ENCODE measurements at regions not wholly inside any gene's neighbourhood (a gene's known extent, or its start where the extent isn't known, plus 50 kb on each side); places are given as distances from the start of the nearest gene placed in this dataset.

DNA sequence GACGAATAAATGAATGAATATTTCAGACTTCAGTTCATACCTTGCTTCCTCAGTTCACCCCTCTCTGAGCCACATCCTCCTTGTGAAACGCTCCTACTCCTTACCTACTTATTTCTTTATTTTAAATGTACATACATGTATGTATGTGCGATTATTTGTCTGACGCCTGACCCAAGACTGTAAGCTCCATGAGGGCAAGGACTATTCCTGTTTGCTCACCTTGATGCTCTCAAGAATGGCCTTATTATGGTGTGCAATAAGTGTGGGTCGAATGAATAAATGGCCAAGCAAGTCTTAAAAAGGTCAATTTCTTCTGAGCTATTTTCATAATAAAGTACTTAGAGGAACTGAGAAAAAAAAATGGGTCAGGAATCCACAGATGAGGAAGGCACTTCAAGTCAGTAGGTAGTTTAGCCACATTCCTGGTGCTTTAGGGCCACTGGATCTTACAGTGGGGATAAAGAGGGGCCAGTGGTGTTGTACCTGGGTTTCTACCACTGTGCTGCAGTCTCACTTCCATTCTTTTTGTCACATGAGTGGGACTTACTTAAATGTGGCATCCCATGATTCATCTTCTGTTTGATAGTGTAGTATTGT, 74.7 kb downstream of the SDC1 start:
- no peak for DNase-seq

DNA sequence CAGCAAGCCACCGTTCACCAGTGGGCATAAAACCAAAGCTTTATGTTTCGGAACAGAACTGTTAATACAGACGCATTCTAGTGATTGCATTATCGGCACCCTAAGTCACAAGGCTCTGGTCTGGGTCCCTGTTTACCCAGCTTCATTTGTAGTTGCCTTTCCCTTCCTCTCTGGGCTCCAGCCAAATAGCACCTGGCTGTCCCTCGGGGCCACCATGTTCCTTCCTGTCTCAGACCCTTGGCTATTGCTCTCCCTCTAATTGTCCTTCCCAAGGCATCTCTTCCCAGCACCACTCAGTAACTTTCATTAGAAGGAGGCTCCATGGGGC, 75.3 kb downstream of the SDC1 start:
- no peak for DNase-seq

DNA sequence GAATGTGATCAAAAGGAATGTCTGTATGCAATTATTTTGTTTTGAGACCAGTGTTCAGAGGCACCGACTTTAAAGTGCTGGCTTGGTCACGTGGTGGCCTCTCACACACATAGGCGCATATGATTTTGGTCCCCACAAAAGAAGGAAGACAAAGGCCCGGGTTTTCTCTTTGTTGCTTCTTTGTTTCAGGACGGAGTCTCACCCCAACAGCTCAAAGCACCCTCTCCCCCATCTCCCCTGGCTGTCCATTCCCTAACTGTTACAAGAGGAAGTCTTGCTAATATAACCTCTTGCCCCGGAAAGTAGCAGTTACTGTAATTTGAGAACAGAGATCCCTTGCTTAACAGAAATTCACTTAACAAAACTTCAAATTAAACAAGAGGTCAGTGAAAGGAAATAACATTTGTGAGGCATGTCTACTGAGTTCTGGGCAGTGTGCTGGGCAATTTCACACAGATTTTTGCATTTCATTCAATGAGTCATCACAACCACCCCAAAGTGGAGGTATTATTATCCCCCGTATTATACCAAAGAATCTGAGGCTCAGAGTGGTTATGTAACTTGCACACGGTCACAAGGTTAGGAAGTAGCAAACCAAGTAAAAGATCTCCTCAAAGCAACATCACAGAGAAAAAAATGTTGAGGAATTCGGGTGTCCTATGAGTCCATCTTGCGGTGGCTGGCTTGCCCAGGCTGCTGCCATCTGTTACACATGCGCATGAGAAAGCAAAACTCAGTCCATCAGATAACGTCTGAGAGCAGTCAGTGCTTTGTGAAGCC, 75.8 kb downstream of the SDC1 start:
- DNase-seq = no peak

DNA sequence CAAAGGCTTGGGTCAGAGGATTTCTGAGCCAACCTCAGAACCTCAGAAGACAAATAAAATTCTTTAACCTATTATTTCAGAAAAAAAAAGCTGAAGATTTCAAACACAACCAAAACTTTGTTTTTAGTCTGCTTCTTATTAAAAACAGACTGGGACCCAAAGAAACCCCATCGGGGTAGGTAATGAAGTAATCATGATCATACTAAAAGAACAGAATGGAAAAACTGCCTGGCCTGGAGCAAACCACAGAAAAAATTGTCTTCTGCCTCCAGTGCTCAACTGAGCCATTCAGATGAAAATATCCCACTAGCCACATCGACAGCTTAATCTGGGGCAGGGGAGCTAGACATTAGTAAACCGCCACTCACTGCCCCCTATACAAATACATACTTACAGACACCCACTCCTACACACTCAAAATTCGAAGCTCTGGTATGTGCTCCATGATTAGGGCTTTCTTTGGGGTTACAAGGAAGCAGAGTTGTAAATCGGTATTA, 76.5 kb downstream of the SDC1 start:
- DNase-seq = no peak

DNA sequence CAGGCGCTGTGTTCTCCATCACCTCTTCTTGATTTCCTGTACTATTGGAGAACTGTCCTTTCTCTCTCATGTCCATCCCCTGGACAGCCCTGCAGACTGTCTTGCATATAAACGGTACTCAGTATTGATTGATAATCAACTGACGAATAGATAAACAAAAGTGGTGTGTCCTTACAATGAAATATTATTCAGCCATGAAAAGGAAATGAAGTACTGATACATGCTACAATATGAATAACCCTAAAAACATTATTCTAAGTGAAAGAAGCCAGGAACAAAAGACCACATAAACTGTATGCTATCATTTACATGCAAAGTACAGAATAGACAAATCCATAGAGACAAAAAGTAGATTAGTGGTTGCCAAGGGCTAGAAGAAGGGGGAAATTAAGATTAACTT, 77.6 kb downstream of the SDC1 start:
- no peak for DNase-seq

DNA sequence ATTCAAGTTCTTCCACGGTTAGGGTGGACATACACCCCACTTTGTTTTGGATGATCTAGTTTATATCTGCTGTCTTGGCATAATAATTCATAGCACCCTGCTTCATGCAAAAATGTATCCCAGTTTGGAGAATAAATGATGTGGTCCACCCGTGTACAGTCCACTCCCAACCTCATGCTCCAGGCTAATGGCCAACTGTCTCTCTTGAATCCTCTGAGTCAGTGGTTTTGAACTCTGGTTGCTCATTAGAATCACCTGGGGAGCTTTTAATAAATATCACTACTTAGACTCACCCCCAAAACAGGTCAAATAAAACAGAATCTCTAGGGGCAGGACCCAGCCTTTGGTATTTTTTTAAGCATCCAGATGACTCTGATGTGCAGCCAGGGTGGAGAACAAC, 78.5 kb downstream of the SDC1 start:
- no peak for DNase-seq

DNA sequence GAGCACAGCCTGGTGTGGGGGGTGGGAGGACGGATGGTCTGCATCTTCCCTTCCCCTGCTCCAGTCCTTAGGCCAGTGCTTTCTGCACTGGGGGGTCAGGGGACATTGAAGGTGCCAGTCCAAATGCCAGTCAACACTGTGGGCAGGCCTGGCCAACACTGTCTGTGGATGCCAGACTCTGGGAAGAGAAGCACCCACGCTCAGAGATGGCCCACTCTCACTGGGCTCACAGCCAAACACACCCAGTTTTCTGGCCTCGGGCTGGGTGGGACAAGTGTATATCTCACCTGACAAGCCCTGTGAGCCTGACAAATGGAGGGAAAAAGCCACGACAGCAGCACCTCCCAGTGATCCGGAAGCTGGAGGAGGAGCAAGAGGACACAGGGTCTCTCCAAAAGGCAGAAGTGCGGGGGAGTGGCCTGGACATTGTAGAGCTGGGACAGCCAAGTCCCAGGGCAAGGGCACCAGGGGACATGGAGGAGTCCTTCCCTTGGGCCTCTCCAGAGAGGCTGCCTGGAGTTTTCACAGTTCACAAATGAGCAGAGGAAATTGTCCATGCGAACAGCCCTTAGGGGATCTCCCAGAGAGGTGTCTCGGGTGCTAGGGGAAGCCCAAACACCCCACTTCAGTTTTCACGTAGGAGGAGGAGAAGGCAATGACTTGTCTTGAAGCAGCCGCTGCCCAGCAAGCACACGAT, 79.3 kb downstream of the SDC1 start:
- no peak for DNase-seq

DNA sequence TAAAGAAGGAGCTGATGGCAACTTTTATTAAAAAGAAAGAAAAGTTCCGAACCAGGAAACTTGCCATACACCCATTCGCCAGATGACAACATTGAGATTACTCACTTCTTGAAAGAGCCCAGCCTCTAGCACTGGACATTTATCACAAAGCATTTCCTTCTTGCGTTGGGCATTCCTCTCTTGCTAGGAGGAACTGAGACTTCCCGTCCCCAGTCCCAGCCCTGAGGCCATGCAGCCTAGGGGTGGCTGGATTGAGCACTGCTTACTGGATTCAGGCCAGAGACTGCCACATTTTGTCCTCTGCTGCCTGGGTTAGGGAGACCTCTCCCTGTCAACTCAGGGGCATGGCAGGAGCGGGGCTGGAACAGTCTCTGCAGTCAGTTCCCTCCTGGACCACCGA, 80.1 kb downstream of the SDC1 start:
- no peak for DNase-seq

DNA sequence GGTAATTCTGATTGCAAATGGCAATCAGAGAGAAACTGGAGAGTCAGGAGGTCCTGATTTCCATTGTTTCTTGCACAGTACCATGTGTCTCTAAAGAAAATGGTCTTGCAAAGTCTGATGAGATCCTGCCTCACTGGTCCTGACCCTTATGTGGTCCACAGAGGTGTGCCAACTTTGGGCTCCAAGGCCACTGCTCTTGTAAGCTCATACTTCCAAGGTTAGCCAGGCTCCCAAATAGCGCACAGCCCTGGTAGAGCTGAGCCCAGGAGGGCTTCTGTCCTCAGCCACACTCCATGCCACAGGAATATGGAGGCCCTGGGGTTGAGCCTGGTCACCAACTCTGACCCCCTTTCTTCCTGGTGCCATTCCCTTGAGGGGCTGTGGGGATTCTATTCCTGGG, 80.7 kb downstream of the SDC1 start:
- DNase-seq = no peak

DNA sequence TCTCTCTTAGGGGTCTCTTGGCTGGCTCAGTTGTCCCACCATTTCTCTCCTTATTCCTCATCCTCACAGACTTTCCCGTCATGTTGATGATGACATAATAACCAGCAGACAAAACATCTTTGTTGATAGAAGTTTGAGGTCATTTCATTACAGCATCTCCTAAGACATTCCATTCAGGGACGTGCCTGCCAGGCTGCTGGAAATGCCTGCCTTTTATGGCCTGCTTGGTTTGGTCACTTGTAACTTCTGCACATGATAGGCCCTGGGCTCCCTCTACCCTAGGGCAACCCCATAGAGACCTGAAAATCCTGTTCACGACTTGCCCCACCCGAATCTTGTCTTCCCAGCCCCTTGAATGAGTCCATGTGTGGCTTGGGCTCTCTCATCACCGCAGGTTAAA, 81.7 kb downstream of the SDC1 start:
- no peak for DNase-seq

DNA sequence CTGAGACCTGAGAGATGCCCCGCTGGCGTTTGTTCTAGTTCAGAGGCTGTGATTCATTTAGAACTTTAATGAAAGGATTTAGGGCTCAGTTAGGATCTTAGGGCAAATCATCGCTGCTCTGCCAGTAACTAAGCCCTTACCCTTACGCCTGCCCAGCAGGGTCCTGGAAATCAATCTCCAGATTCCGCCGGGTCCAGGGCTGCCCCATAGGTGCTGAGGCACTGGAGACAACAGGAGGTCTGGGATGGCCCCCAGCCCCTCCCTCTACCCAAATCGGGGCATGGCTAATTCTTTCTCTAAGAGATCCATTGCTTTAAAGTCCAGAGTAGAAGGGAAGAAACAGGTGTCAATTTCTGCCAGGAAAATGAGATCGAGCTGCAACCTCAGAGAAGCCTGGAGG, 83.1 kb downstream of the SDC1 start:
- DNase-seq = no peak

DNA sequence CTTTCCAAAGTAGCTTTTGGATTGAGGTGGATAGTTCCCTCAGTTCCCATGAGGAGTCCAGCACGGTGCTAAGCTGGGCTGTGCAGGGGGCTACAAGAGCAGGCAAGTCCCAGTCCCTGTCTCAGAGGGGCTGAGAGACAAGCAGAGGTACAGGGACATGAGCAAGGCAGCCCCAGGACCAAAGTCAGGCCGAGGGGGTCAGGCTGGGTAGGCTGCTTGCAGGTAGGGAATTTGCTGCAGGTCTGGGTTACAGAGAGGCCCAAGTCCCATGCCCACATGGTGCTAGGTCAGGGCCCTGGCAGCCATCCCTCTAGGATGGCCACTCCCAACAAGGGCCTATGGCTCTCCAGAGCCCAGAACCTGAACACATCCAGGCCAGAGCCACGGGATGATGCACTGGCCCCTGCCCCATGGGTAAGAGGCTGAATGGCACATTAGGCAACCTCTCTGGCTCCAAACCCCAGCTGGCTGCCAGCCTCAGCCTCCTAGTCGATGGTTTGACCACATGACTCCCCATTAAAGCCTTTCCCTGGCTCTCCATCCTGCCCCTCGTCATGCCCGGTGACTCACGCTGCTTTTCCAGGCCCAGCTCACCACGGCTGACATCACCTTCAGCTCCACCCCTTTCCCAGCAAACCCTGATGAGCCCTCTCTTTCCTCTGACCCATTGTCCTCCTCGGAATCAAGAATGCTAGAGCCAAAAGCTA, 83.7 kb downstream of the SDC1 start:
- DNase-seq = no peak

DNA sequence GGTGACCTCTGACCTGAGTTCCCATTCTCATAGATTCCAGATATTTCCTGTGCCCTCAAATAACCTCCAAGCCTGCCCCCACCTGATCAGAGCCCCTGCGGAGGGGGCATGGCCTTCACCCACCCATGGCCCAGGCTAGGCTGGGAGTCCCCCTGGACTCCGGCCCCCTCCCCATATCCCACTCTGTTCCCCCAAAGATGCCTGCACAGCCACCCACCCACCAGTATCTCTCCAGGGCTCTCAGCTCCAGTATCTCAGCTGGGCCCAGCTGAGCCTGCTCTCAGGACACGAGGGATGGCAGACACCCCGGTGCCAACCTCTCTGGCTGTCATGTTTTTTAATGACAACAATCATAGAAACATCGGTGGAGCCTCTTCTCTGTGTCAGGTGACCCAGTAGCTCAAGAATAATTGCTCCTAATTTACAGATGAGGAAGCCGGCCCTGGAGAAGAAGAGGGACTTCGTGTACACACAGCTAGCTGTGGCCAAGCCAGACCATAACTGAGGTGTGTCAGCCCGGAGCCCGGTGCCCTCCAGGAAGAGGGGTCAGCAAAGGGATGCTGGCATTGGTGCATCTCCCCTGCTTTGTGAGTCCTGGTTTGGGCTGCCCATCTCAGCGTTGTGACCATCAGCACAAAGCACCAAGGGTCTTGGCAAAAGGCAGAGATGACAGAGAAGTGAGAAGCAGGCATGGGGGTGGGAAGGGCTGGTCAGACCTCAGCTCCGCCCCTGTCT, 84.4 kb downstream of the SDC1 start:
- DNase-seq = no peak

DNA sequence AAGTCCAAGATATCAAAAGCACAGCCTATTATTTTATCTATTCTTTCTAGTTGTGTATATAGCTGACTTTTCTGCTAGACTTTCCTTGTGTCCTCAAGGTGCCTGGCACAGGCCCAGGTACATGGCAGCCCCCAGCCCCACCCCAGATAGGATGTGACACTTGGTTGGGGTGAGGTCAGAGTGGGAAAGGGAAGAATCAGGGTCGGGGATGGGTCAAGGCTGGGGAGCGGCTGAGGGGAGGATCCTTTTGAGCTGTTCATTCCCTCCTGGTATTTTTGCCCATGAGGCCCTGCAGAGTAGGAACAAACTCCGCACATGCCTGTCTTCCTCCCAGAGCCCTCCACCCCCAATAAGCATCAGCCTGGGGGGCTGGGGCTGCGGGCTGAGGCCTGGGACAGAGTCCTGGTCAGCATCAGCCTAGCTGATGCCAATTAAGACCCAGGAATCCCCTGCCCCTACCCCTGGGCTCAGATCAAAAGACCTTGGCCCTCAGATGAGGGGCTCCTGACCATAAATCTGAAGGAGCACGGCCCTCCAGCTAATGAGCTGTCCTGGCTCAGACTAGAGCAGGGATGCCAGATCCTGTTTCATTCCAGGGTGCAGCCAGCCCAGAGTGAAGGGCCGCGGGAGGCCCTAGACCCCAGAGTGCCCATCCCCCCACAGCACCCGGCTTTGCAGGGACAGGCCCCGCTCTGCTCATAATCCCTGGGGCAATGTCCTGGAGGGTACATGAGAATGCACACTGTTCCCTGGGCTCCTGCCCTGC, 85.3 kb downstream of the SDC1 start:
- DNase-seq = no peak

DNA sequence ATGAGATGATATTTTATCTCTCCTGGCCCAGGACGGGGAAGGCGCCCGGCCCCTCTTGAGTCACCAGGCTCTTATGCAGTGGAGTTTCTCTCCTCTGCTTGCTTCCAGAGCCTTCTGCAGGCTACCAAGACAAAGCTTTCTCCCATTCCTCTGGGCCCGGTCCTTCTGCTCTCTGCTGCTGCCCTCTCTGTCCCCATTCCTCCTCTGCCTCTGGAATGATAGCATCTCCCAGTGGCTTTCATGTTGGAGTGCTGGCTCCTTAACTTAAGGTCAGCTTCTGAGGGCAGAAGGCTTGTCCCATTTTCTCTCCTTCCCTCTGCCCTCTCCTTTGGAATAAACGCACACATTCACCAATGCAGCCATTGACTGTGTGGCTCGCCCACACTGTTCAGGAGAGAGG, 86.2 kb downstream of the SDC1 start:
- DNase-seq = no peak

DNA sequence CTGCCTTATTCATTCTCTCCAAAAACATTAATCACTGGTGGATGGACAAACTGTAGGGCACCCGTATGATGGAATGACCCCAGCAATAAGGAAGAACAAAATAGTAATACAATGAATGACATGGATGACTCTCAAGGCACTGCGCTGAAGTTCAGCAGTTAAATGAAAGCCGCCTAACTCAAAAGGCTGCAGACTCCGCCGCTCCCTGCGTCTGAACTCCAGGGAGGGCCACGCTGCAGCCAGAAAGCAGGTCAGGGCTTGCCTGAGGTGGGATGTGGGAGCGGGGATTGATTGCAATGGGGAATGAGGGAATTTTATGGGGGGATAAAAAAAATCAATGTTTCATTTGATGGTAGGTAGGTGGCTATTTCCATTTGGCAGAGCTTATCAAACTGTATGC, 86.5 kb upstream of the LAPTM4A start:
- no peak for DNase-seq

DNA sequence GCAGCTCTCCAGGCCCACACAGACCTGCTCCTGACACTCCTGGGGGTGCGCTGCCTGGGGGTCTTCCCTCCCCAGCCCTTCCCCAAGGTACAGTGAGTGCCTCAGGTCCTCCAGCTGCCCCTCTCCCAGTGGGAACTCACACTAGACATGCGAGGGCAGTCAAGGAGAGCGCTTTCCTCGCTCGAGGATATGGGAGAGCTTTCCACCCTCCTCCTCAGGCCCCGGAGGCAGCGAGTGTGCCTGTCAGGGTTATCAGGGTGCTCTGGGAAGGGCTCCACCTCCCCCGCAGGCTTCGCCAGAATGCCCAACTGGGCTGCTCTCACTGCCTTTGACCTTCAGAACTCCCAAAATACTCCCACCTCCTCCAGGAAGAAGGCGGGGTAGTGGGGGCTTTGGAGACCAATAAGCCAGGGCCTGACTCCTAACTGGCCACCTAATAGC, 85.7 kb upstream of the LAPTM4A start:
- no peak for DNase-seq

DNA sequence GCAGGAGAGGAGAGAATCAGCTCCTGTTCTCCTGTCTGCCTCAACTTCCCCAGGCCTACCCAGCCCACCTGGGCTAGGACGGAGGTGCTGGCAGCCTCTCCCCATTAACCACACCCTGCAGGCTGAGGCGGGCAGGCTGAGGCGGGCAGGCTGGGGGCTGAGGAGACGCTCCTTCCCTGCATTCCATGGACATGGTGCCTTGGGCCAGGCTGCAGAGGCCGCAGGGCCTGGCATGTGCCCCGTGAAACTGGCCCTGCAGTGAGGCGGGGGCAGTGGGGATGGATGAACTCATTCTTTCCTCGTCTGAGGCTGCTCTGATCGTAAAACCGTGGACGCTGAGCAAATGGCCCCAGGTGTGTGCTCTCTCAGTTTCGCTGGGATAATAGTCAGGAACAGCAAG, 84.7 kb upstream of the LAPTM4A start:
- no peak for DNase-seq

DNA sequence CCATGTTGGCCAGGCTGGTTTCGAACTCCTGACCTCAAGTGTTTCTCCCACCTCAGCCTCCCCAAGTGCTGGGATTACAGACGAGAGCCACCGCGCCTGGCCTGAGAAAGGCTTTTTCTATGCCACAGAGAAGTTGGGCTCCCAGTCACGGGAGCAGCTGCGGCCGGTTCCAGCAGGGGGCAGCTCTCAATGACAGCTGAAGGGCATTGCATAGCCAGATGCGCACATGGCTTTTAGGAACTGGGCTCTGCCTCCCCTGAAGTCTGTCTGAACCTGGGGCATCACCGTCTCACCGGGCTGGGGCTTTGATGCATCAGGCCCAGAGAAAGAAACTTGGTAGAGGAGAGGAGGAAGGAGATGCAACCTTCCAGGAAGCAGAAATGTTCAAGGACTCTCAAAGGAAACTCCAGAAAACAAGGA, 84.2 kb upstream of the LAPTM4A start:
- peak; percentile 2 to 23 for DNase-seq

DNA sequence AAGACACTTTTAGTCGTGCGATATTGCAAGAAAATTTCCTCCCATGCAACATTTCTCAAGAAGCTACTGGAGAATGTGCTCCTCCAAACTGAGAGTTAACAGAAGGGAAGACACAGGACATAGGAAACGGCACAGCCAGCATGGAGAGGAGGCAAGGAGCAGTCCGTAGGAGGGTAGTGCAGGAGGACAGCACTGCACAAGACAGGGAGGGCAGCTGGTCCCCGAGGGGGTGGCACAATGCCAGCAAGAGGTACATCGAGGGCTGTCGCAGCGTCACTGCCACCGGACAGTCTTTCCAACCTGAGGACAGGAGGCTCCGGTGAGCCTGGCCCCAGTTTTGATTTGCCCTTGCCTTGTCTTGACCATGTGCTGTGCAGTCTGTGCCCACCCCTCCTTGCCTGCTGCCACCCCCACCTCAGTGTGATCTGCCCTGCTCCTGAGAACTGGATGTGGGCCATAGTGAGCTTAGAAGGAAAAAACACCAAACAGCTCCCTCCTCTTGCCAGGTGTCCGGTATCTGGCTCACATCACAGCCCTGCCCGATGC, 81.6 kb upstream of the LAPTM4A start:
- no peak for DNase-seq

DNA sequence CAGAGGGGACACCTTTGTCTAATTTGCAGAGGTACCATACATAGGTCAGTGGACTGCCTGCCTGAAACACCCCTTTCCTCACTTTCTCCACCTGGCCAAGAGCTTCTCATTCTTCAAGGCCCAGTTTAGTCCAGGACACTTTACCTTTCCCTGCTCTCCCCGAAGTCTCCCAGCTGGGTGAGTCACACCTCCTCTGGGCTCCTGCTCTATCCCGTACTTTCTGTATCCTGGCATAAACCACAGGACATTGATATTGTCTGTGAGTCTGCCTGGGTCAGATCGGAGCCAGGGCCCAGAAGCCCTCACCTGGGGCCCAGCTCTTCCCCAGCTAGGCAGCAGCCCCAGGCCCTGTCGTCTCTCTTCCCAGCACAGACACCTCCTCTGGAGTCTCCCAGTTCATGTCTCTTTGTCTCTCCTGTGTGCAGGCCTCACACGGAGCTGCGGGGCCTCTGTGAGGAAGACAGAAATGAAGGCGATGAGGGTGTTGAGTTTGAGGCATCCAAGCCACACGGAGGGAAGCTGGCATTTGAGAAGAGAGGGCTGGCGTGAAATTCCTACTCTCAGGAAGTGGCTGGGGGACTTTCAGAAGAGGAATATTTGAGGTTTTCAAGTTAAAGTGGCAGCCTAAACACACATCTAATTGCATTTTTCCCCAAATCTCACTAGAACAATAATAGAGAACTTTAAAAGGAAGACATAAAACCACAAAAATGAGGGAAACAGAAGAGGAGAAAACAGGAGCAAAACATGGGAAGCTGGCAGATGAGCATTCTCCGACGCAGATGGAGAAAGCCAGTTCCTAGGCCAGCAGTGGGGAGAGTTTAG, 79.6 kb upstream of the LAPTM4A start:
- no peak for DNase-seq
